GM12878 (cell line): ENCODE measurements at regions not wholly inside any gene's neighbourhood (a gene's known extent, or its start where the extent isn't known, plus 50 kb on each side); places are given as distances from the start of the nearest gene placed in this dataset.

Source experiments
- ATAC-seq: fragments of 200-7000 bp; cut with Tn5 transposase; 3 replicates; pipeline ENCODE4 v1.9.1; 2020; ENCODE audit warnings: mild to moderate bottlenecking, moderate library complexity
- BruUV-seq: library from RNA; stranded (reverse); fragments of 400-500 nt; replicated peaks from 2 replicates; lab custom pipeline; 2021; lab: Mats Ljungman, UMichigan
- CTCF ChIA-PET: fragments of 300-600 bp; sonication (Branson Sonifier 250); formaldehyde crosslinking; extraction: SDS; loops from one replicate; lab custom pipeline; 2021; ENCODE audit warnings: inconsistent platforms; lab: Yijun Ruan, JAX
- POLR2A ChIA-PET: fragments of 350-600 bp; formaldehyde crosslinking; extraction: SDS; loops from one replicate; lab custom pipeline; 2021; ENCODE audit warnings: inconsistent platforms; lab: Charles Lee
- RAD21 ChIA-PET: fragments of 300-600 bp; sonication (Branson Sonifier 250); formaldehyde crosslinking; loops from one replicate; lab custom pipeline; 2023; ENCODE audit warnings: antibody characterized with exemption; ENCODE audit not compliant: unreplicated experiment; lab: Charles Lee
- SMC1A ChIA-PET: fragments of 300-600 bp; sonication (Branson Sonifier 250); formaldehyde crosslinking; loops from one replicate; lab custom pipeline; 2023; ENCODE audit not compliant: unreplicated experiment, uncharacterized antibody; lab: Charles Lee
- DNase-seq: peaks from one replicate; pipeline ENCODE4 v3.0.0-alpha.2; 2011; ENCODE audit warnings: low read depth, low spot score
- FAIRE-seq: peaks from 3 replicates; lab custom pipeline; 2011; peaks lifted over from hg19 to GRCh38; lab: Jason Lieb, UNC
- H2AFZ ChIP-seq: 2 replicates; pipeline ENCODE4 v1.6.0; 2011; ENCODE audit warnings: low read depth, low read length, control low read depth; ENCODE audit not compliant: control insufficient read depth
- H3K27ac ChIP-seq: 2 replicates; pipeline ENCODE4 v1.5.1; 2011; ENCODE audit warnings: control low read depth; ENCODE audit not compliant: control insufficient read depth, insufficient read depth
- H3K27me3 ChIP-seq, 2 experiments: replicated peaks in 1 of 2; 2 replicates each; pipeline versions ENCODE4 v1.6.0 to v1.6.1; 2011; ENCODE audit warnings: low read length in 1 of 2; ENCODE audit not compliant: control insufficient read depth in 2 of 2, insufficient read depth in 2 of 2
- H3K36me3 ChIP-seq, 2 experiments: 2 replicates each; pipeline ENCODE4 v1.5.1; 2011; ENCODE audit warnings: low read length in 1 of 2; ENCODE audit not compliant: control insufficient read depth in 2 of 2, insufficient read depth in 2 of 2
- H3K4me1 ChIP-seq: 2 replicates; pipeline ENCODE4 v1.6.1; 2011; ENCODE audit warnings: mild to moderate bottlenecking, low read length, moderate library complexity, mixed read lengths; ENCODE audit not compliant: control insufficient read depth, insufficient read depth
- H3K4me2 ChIP-seq: 2 replicates; pipeline ENCODE4 v1.6.0; 2011; ENCODE audit warnings: control low read depth; ENCODE audit not compliant: control insufficient read depth, insufficient read depth
- H3K4me3 ChIP-seq: fragments of 200-600 bp; sonication (generic); 2 replicates; pipeline ENCODE4 v1.5.1; 2016
- H3K79me2 ChIP-seq: 2 replicates; pipeline ENCODE4 v1.6.0; 2011; ENCODE audit warnings: low read length; ENCODE audit not compliant: control insufficient read depth, insufficient read depth
- H3K9ac ChIP-seq: 2 replicates; pipeline ENCODE4 v1.8.0; 2011; ENCODE audit warnings: low read length, control low read depth, mixed read lengths; ENCODE audit not compliant: control insufficient read depth, insufficient read depth
- H3K9me3 ChIP-seq: replicated peaks from 3 replicates; pipeline ENCODE4 v1.5.1; 2011; ENCODE audit warnings: mild to moderate bottlenecking, low read length; ENCODE audit not compliant: control insufficient read depth, insufficient read depth
- H4K20me1 ChIP-seq: 2 replicates; pipeline ENCODE4 v1.6.0; 2011; ENCODE audit not compliant: control insufficient read depth, insufficient read depth
- BCLAF1 ChIP-seq: fragments of 450-650 bp; IDR thresholded peaks from 2 replicates; pipeline ENCODE4 v1.6.1; 2017; ENCODE audit warnings: antibody characterized with exemption, mild to moderate bottlenecking, moderate library complexity
- CEBPZ ChIP-seq: fragments of 150-350 bp; IDR thresholded peaks from 2 replicates; pipeline ENCODE4 v1.6.1; 2016; ENCODE audit warnings: low read depth, low read length
- CHD2 ChIP-seq: IDR thresholded peaks from 2 replicates; pipeline ENCODE4 v1.6.1; 2011; ENCODE audit warnings: low read depth, low read length, improper control_type of control experiment, borderline replicate concordance
- FOS ChIP-seq: IDR thresholded peaks from 3 replicates; pipeline ENCODE4 v1.6.1; 2011; ENCODE audit warnings: borderline replicate concordance; ENCODE audit not compliant: insufficient read length; ENCODE audit errors: extremely low read depth
- FOXK2 ChIP-seq: fragments of 450-650 bp; IDR thresholded peaks from 2 replicates; pipeline ENCODE4 v1.6.1; 2017; ENCODE audit warnings: mild to moderate bottlenecking, moderate library complexity
- IKZF1 ChIP-seq: fragments of 450-650 bp; conservative IDR thresholded peaks from 2 replicates; pipeline ENCODE4 v1.6.1; 2017; ENCODE audit warnings: antibody characterized with exemption, mild to moderate bottlenecking
- IKZF2 ChIP-seq, 2 experiments: fragments of 450-650 bp; IDR thresholded peaks; 2 replicates each; pipeline ENCODE4 v1.6.1; 2017; ENCODE audit warnings: mild to moderate bottlenecking in 2 of 2, moderate library complexity in 2 of 2
- IRF3 ChIP-seq: fragments of 450-650 bp; IDR thresholded peaks from 2 replicates; pipeline ENCODE4 v1.6.1; 2014; ENCODE audit warnings: mild to moderate bottlenecking
- KLF5 ChIP-seq: fragments of 450-650 bp; IDR thresholded peaks from 2 replicates; pipeline ENCODE4 v1.6.1; 2014; ENCODE audit warnings: mild to moderate bottlenecking; ENCODE audit not compliant: partially characterized antibody
- NFXL1 ChIP-seq: fragments of 450-650 bp; IDR thresholded peaks from 2 replicates; pipeline ENCODE4 v1.6.1; 2017; ENCODE audit warnings: antibody characterized with exemption, mild to moderate bottlenecking, borderline replicate concordance
- NR2C1 ChIP-seq: fragments of 450-650 bp; IDR thresholded peaks from 2 replicates; pipeline ENCODE4 v1.6.1; 2017; ENCODE audit warnings: antibody characterized with exemption, mild to moderate bottlenecking, moderate library complexity
- POU2F2 ChIP-seq: IDR thresholded peaks from 3 replicates; pipeline ENCODE4 v1.6.1; 2011; ENCODE audit warnings: low read depth, mild to moderate bottlenecking, low read length, borderline replicate concordance
- RFX5 ChIP-seq: IDR thresholded peaks from 2 replicates; pipeline ENCODE4 v1.6.1; 2011; ENCODE audit warnings: low read depth, low read length, improper control_type of control experiment
- SRF ChIP-seq, 2 experiments: IDR thresholded peaks; 2 replicates each; pipeline ENCODE4 v1.6.1; 2011; ENCODE audit warnings: low read depth in 2 of 2, low read length in 2 of 2, mild to moderate bottlenecking in 1 of 2, moderate library complexity in 1 of 2
- YY1 ChIP-seq: IDR thresholded peaks from 2 replicates; pipeline ENCODE4 v1.6.1; 2011; ENCODE audit warnings: low read depth, mild to moderate bottlenecking, low read length
- WGBS: methylation state at CpG from one replicate; pipeline ENCODE4 v1.1.6; 2016; ENCODE audit warnings: low lambda C conversion rate; ENCODE audit not compliant: insufficient replicate concordance, insufficient coverage; ENCODE audit errors: missing lambda C conversion rate; 5-methylcytosine and 5-hydroxymethylcytosine counted together
- in situ Hi-C: fragments of 300-500 bp; cut with MboI; formaldehyde crosslinking; loops from 9 replicates; pipeline ENCODE4 v1.14.3; 2018; ENCODE audit warnings: mixed read lengths
- intact Hi-C: fragments of 100-400 bp; cut with micrococcal nuclease; formaldehyde crosslinking; loops from one replicate; pipeline ENCODE4 v1.14.2; 2022; ENCODE audit not compliant: unreplicated experiment
- TF ChIP-seq, protein P1 (sequence below): fragments of 450-650 bp; conservative IDR thresholded peaks from 2 replicates; pipeline ENCODE4 v1.6.1; 2017; ENCODE audit warnings: mild to moderate bottlenecking, moderate library complexity

- ChIA-PET RAD21 (no interaction called here), POLR2A (no interaction called here), CTCF (interaction anchor here (2.1 kb wide), 1 partner anchor 11 kb away, joined by 7 read pairs; no protein-coding TSS in a partner anchor), SMC1A (interaction anchor here (0.7 kb wide), 1 partner anchor 13 kb away, joined by 3 read pairs; no protein-coding TSS in a partner anchor)
- no peak overlapping the region for H3K4me3 ChIP-seq
- in situ Hi-C loops (no loop called here), intact Hi-C loops (no loop called here)
- FAIRE-seq = no peak
- no peaks in the 10 kb centered on the region for H3K36me3 ChIP-seq
- H4K20me1 ChIP-seq = no peaks in the 10 kb centered on the region
- H3K4me1 ChIP-seq = no peaks in the 10 kb centered on the region
- H3K27ac ChIP-seq = no peak overlapping the region
- no peak overlapping the region for H3K9ac ChIP-seq
- H3K27me3 ChIP-seq = no peaks in the 10 kb centered on the region
- no peaks in the 10 kb centered on the region for H3K9me3 ChIP-seq
- no peak for ATAC-seq
- H2AFZ ChIP-seq = no peak overlapping the region
- DNase-seq = no peak
- no peak overlapping the region for H3K4me2 ChIP-seq
- H3K79me2 ChIP-seq = no peaks in the 10 kb centered on the region
- no TSS peak for BruUV-seq
- 44% methylated on average over 7 of the region's 7 CpGs for WGBS
- no peak for TF ChIP-seq SRF (IDR thresholded peaks at IDR 0.05; ENCODE audit: low read depth in 2 of 2, low read length in 2 of 2)
- TF ChIP-seq FOXK2 = no peak
- TF ChIP-seq KLF5 = no peak
- TF ChIP-seq CHD2 = no peak
- no peak for TF ChIP-seq IRF3
- no peak for TF ChIP-seq POU2F2
- no peak for TF ChIP-seq IKZF1
- TF ChIP-seq, protein P1, sequence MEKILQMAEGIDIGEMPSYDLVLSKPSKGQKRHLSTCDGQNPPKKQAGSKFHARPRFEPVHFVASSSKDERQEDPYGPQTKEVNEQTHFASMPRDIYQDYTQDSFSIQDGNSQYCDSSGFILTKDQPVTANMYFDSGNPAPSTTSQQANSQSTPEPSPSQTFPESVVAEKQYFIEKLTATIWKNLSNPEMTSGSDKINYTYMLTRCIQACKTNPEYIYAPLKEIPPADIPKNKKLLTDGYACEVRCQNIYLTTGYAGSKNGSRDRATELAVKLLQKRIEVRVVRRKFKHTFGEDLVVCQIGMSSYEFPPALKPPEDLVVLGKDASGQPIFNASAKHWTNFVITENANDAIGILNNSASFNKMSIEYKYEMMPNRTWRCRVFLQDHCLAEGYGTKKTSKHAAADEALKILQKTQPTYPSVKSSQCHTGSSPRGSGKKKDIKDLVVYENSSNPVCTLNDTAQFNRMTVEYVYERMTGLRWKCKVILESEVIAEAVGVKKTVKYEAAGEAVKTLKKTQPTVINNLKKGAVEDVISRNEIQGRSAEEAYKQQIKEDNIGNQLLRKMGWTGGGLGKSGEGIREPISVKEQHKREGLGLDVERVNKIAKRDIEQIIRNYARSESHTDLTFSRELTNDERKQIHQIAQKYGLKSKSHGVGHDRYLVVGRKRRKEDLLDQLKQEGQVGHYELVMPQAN = no peak
- TF ChIP-seq RFX5 = no peak
- TF ChIP-seq CEBPZ = no peak
- no peak for TF ChIP-seq IKZF2 (IDR thresholded peaks at IDR 0.05)
- TF ChIP-seq NR2C1 = no peak
- no peak for TF ChIP-seq YY1
- TF ChIP-seq NFXL1 = no peak
- TF ChIP-seq BCLAF1 = no peak
- no peak for TF ChIP-seq FOS
These were observed 89.5 kb downstream of the GGTLC2 start for GRCh38 chr22:22733881-22734373.
